Lung microvascular endothelial cell (primary cell): ENCODE measurements at regions not wholly inside any gene's neighbourhood (a gene's known extent, or its start where the extent isn't known, plus 50 kb on each side); places are given as distances from the start of the nearest gene placed in this dataset.
"Not testable (repeated sequence)": the region's sequence is repeated elsewhere in the genome, so short reads cannot be mapped to it uniquely, and the experiment has no call there.

Source experiments
- DNase-seq, 2 donors: peaks; one replicate each; pipeline versions ENCODE4 v3.0.0 to v3.0.0-alpha.2; 2010; ENCODE audit warnings: low read depth in 2 of 2

GRCh38 chr15:96893159-96893906 lies 562.8 kb downstream of the NR2F2 start:
- DNase-seq, result peak; percentile 73 to 76

- DNase-seq, result no peak
These were observed 564.2 kb downstream of the NR2F2 start for GRCh38 chr15:96894659-96895058.

- DNase-seq, result no peak
These were observed 566.3 kb downstream of the NR2F2 start for GRCh38 chr15:96896766-96897165.

- no peak for DNase-seq
These were observed 583.6 kb downstream of the NR2F2 start for GRCh38 chr15:96914081-96914480.

- no peak for DNase-seq
These were observed 586.2 kb downstream of the NR2F2 start for GRCh38 chr15:96916750-96917149.

GRCh38 chr15:96924570-96924969 lies 594.1 kb downstream of the NR2F2 start:
- no peak for DNase-seq

GRCh38 chr15:96947296-96948229 lies 617.1 kb downstream of the NR2F2 start:
- DNase-seq, result peak; percentile 2 to 8

- DNase-seq, result no peak
These were observed 618.5 kb downstream of the NR2F2 start for GRCh38 chr15:96948981-96949380.

GRCh38 chr15:96958721-96959120 lies 628.2 kb downstream of the NR2F2 start:
- DNase-seq, result no peak

- no peak for DNase-seq
These were observed 629.0 kb downstream of the NR2F2 start for GRCh38 chr15:96959501-96959900.

- no peak for DNase-seq
These were observed 630.4 kb downstream of the NR2F2 start for GRCh38 chr15:96960711-96961480.

- no peak for DNase-seq
These were observed 636.1 kb downstream of the NR2F2 start for GRCh38 chr15:96966554-96966953.

GRCh38 chr15:96969732-96970710 lies 639.5 kb downstream of the NR2F2 start:
- no peak for DNase-seq

GRCh38 chr15:96972201-96972600 lies 641.7 kb downstream of the NR2F2 start:
- peak; percentile 6 to 64 for DNase-seq

- DNase-seq, result peak in 1 of 2 donors; percentile 23
These were observed 644.3 kb downstream of the NR2F2 start for GRCh38 chr15:96974761-96975160.

- no peak for DNase-seq
These were observed 647.4 kb downstream of the NR2F2 start for GRCh38 chr15:96977886-96978285.

GRCh38 chr15:96978937-96979473 lies 648.5 kb downstream of the NR2F2 start:
- DNase-seq, result no peak

GRCh38 chr15:96984121-96984671 lies 653.7 kb downstream of the NR2F2 start:
- DNase-seq, result not testable (repeated sequence)

- DNase-seq, result peak; percentile 4 to 82
These were observed 662.3 kb downstream of the NR2F2 start for GRCh38 chr15:96992817-96993216.

GRCh38 chr15:96997538-96997937 lies 667.0 kb downstream of the NR2F2 start:
- no peak for DNase-seq
